GM19455 (cell line): ENCODE measurements at regions not wholly inside any gene's neighbourhood (a gene's known extent, or its start where the extent isn't known, plus 50 kb on each side); places are given as distances from the start of the nearest gene placed in this dataset.

ENCODE experiments used
- ATAC-seq: cut with Tn5 transposase; IDR thresholded peaks from one replicate; pipeline ENCODE4 v1.9.1; 2021; ENCODE audit not compliant: unreplicated experiment

DNA sequence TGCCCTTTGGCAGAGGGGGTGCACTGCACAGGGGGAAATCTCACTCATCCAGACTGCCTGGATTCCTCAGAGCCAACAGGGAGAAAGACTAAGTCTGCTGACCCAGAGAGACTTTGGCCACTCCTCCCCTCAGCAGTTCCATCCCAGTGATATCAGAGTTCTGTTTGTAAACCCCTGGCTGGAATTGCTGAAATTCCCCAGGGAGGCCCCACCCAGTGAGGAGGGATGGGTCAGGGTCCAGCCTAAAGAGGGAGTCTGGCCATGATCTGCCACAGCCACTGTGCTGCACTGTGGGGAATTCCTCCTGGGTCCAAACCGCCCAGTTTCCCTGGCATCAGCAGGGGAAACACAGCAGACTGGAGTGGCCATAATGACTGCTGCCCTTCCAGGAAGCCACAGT lies 54.9 kb upstream of the USP15 start:
- ATAC-seq = no peak

DNA sequence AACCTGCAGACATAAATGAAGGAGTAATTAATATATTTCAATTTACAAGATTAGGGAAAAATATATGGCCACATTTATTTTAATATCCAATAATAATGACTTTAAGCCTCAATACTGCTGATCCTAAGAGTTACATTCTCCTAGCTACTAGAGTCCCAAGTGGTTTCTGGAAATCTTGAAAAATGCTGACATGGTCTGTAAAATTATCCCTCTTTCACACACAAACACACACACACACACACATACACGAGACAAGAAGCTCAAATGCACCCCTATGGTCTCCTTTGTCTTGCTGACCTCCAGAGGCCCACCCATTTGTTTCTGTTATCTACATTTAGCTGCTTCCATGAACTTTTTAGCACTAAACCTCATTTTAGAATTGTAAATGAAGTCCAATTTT lies 53.0 kb upstream of the USP15 start:
- no peak for ATAC-seq
